Duodenal mucosa (tissue), 2 donors: ENCODE measurements at regions not wholly inside any gene's neighbourhood (a gene's known extent, or its start where the extent isn't known, plus 50 kb on each side); places are given as distances from the start of the nearest gene placed in this dataset.

Source experiments
- H3K27ac ChIP-seq: one replicate; pipeline ENCODE4 v1.7.0; 2013; ENCODE audit warnings: low read depth, low read length
- H3K27me3 ChIP-seq, 2 donors: one replicate each; pipeline ENCODE4 v1.7.0; 2013; ENCODE audit warnings: low read length in 2 of 2, control low read depth in 1 of 2; ENCODE audit not compliant: insufficient read depth in 2 of 2, control insufficient read depth in 1 of 2
- H3K36me3 ChIP-seq, 2 donors: one replicate each; pipeline ENCODE4 v1.7.0; 2013; ENCODE audit warnings: low read length in 2 of 2, control low read depth in 1 of 2; ENCODE audit not compliant: insufficient read depth in 2 of 2, control insufficient read depth in 1 of 2
- H3K4me1 ChIP-seq, 2 donors: one replicate each; pipeline ENCODE4 v1.7.0; 2013; ENCODE audit warnings: low read length in 2 of 2, control low read depth in 1 of 2; ENCODE audit not compliant: insufficient read depth in 2 of 2, control insufficient read depth in 1 of 2
- H3K4me3 ChIP-seq, 2 donors: one replicate each; pipeline ENCODE4 v1.7.0; 2013; ENCODE audit warnings: low read length in 2 of 2, low read depth in 1 of 2
- H3K9ac ChIP-seq, 2 donors: one replicate each; pipeline ENCODE4 v1.7.0; 2013; ENCODE audit warnings: low read length in 2 of 2, low read depth in 1 of 2
- H3K9me3 ChIP-seq, 2 donors: one replicate each; pipeline ENCODE4 v1.7.0; 2013; ENCODE audit warnings: low read length in 2 of 2, control low read depth in 1 of 2; ENCODE audit not compliant: control insufficient read depth in 1 of 2

GRCh38 chr5:167985373-167985772, 306.1 kb upstream of the WWC1 start:
- Histone ChIP-seq H3K4me3 (no peak overlapping the region), H3K27me3 (no peaks in the 10 kb centered on the region), H3K9me3 (no peaks in the 10 kb centered on the region), H3K4me1 (no peaks in the 10 kb centered on the region), H3K9ac (no peak overlapping the region), H3K36me3 (no peaks in the 10 kb centered on the region), H3K27ac (no peak overlapping the region)

GRCh38 chr5:167987490-167988280, 303.8 kb upstream of the WWC1 start:
- Histone ChIP-seq H3K9me3 (no peaks in the 10 kb centered on the region), H3K9ac (no peak overlapping the region), H3K27me3 (no peaks in the 10 kb centered on the region), H3K4me1 (no peaks in the 10 kb centered on the region), H3K36me3 (no peaks in the 10 kb centered on the region), H3K27ac (no peak overlapping the region), H3K4me3 (no peak overlapping the region)

- Histone ChIP-seq H3K27me3 (no peaks in the 10 kb centered on the region), H3K27ac (no peak overlapping the region), H3K4me1 (no peaks in the 10 kb centered on the region), H3K9ac (no peak overlapping the region), H3K36me3 (no peaks in the 10 kb centered on the region), H3K4me3 (no peak overlapping the region), H3K9me3 (no peaks in the 10 kb centered on the region)
Observed at GRCh38 chr5:167992868-167993267, 298.6 kb upstream of the WWC1 start.

- no peak overlapping the region for H3K27ac ChIP-seq
- no peaks in the 10 kb centered on the region for H3K36me3 ChIP-seq
- H3K27me3 ChIP-seq: no peaks in the 10 kb centered on the region
- no peak overlapping the region for H3K9ac ChIP-seq
- H3K9me3 ChIP-seq: no peaks in the 10 kb centered on the region
- H3K4me3 ChIP-seq: no peak overlapping the region
- H3K4me1 ChIP-seq: no peaks in the 10 kb centered on the region
Observed at GRCh38 chr5:167993771-167994170, 297.7 kb upstream of the WWC1 start.

GRCh38 chr5:167995844-167996425, 295.5 kb upstream of the WWC1 start:
- Histone ChIP-seq H3K27me3 (no peaks in the 10 kb centered on the region), H3K9ac (no peak overlapping the region), H3K27ac (no peak overlapping the region)

GRCh38 chr5:167998148-167998767, 293.2 kb upstream of the WWC1 start:
- Histone ChIP-seq H3K36me3 (no peaks in the 10 kb centered on the region), H3K9ac (no peak overlapping the region), H3K27me3 (no peaks in the 10 kb centered on the region), H3K4me1 (no peaks in the 10 kb centered on the region), H3K9me3 (no peaks in the 10 kb centered on the region), H3K4me3 (no peak overlapping the region), H3K27ac (no peak overlapping the region)

More at GRCh38 chr5:167995844-167996425, 295.5 kb upstream of the WWC1 start:
- H3K4me3 ChIP-seq: no peak overlapping the region
- H3K36me3 ChIP-seq: no peaks in the 10 kb centered on the region
- H3K9me3 ChIP-seq: no peaks in the 10 kb centered on the region
- H3K4me1 ChIP-seq: no peaks in the 10 kb centered on the region

GRCh38 chr5:167999182-167999581, 292.3 kb upstream of the WWC1 start:
- no peaks in the 10 kb centered on the region for H3K4me1 ChIP-seq
- H3K9ac ChIP-seq: no peak overlapping the region
- no peak overlapping the region for H3K4me3 ChIP-seq
- H3K9me3 ChIP-seq: no peaks in the 10 kb centered on the region
- no peaks in the 10 kb centered on the region for H3K27me3 ChIP-seq
- H3K36me3 ChIP-seq: no peaks in the 10 kb centered on the region
- H3K27ac ChIP-seq: no peak overlapping the region

- no peaks in the 10 kb centered on the region for H3K27me3 ChIP-seq
- H3K4me3 ChIP-seq: no peak overlapping the region
- no peaks in the 10 kb centered on the region for H3K9me3 ChIP-seq
- no peak overlapping the region for H3K27ac ChIP-seq
- H3K4me1 ChIP-seq: no peaks in the 10 kb centered on the region
- no peaks in the 10 kb centered on the region for H3K36me3 ChIP-seq
- H3K9ac ChIP-seq: no peak overlapping the region
Observed at GRCh38 chr5:168001318-168001717, 290.1 kb upstream of the WWC1 start.

- H3K4me1 ChIP-seq: no peaks in the 10 kb centered on the region
- H3K36me3 ChIP-seq: no peaks in the 10 kb centered on the region
- no peaks in the 10 kb centered on the region for H3K9me3 ChIP-seq
- H3K9ac ChIP-seq: no peak overlapping the region
- H3K27ac ChIP-seq: no peak overlapping the region
- H3K4me3 ChIP-seq: no peak overlapping the region
- H3K27me3 ChIP-seq: no peaks in the 10 kb centered on the region
Observed at GRCh38 chr5:168002116-168002515, 289.3 kb upstream of the WWC1 start.

GRCh38 chr5:168005093-168005492, 286.4 kb upstream of the WWC1 start:
- Histone ChIP-seq H3K9ac (no peak overlapping the region), H3K4me3 (no peak overlapping the region), H3K36me3 (no peaks in the 10 kb centered on the region), H3K9me3 (no peaks in the 10 kb centered on the region), H3K4me1 (no peaks in the 10 kb centered on the region), H3K27me3 (no peaks in the 10 kb centered on the region), H3K27ac (no peak overlapping the region)
